HCT116 (cell line): ENCODE measurements at regions not wholly inside any gene's neighbourhood (a gene's known extent, or its start where the extent isn't known, plus 50 kb on each side); places are given as distances from the start of the nearest gene placed in this dataset.

Source experiments
- ATAC-seq: fragments of 200-7000 bp; cut with Tn5 transposase; 2 replicates; pipeline ENCODE4 v1.9.1; 2020; ENCODE audit warnings: mild to moderate bottlenecking, moderate library complexity
- BruUV-seq: library from RNA; stranded (reverse); fragments of 400-500 nt; replicated peaks from 2 replicates; lab custom pipeline; 2021; lab: Mats Ljungman, UMichigan
- CTCF ChIA-PET: fragments of 300-600 bp; sonication (Branson Sonifier 250); formaldehyde crosslinking; loops from one replicate; lab custom pipeline; 2021; ENCODE audit warnings: antibody characterized with exemption; lab: Charles Lee
- POLR2A ChIA-PET: fragments of 300-600, 350-600 bp; sonication (Branson Sonifier 250); formaldehyde crosslinking; loops from one replicate; lab custom pipeline; 2021; ENCODE audit warnings: antibody characterized with exemption; lab: Charles Lee
- RAD21 ChIA-PET, 2 experiments: fragments of 300-600 bp; sonication (Branson Sonifier 250); formaldehyde crosslinking; loops; one replicate each; lab custom pipeline; 2023; ENCODE audit warnings: low total read pairs in 2 of 2; ENCODE audit not compliant: uncharacterized antibody in 2 of 2, unreplicated experiment in 2 of 2, low non-redundant PET in 1 of 2; lab: Charles Lee
- DNase-seq: peaks from one replicate; pipeline ENCODE4 v3.0.0-alpha.2; 2010; ENCODE audit warnings: low read depth, low spot score
- H2AFZ ChIP-seq: fragments of 200-600 bp; shearing (Covaris generic), sonication (generic); 2 replicates; pipeline ENCODE4 v1.6.1; 2017; ENCODE audit warnings: low read depth, mixed run types, mixed read lengths, antibody characterized with exemption, low read length; ENCODE audit not compliant: poor library complexity, severe bottlenecking
- H3K27ac ChIP-seq: 2 replicates; pipeline ENCODE4 v1.5.1; 2012; ENCODE audit warnings: low read depth, low read length
- H3K27me3 ChIP-seq: fragments of 200-600 bp; sonication (generic); 2 replicates; pipeline ENCODE4 v1.6.1; 2016; ENCODE audit warnings: mixed run types, low read length, mixed read lengths; ENCODE audit not compliant: insufficient read depth
- H3K36me3 ChIP-seq, 2 experiments: fragments of 200-500 bp in 1 of 2; fragments of 200-600 bp in 1 of 2; sonication (Bioruptor generic) in 1 of 2; sonication (generic) in 1 of 2; 2 replicates each; pipeline versions ENCODE4 v1.5.1 to v1.6.1; 2014 to 2016; ENCODE audit warnings: low read length in 2 of 2, inconsistent platforms in 1 of 2, mixed read lengths in 1 of 2, mixed run types in 1 of 2; ENCODE audit not compliant: insufficient read depth in 2 of 2, control insufficient read depth in 1 of 2
- H3K4me1 ChIP-seq, 2 experiments: fragments of 200-600 bp in 1 of 2; sonication (generic) in 1 of 2; 2 replicates each; pipeline versions ENCODE4 v1.5.1 to v1.6.1; 2012 to 2017; ENCODE audit warnings: low read length in 2 of 2, inconsistent platforms in 1 of 2, mild to moderate bottlenecking in 1 of 2, mixed read lengths in 1 of 2, mixed run types in 1 of 2, moderate library complexity in 1 of 2; ENCODE audit not compliant: insufficient read depth in 2 of 2, control insufficient read depth in 1 of 2
- H3K4me2 ChIP-seq: fragments of 200-600 bp; sonication (generic); 2 replicates; pipeline ENCODE4 v1.6.1; 2017; ENCODE audit warnings: mixed run types, low read length, mixed read lengths
- H3K4me3 ChIP-seq, 2 experiments: fragments of 200-600 bp in 1 of 2; sonication (generic) in 1 of 2; replicated peaks in 1 of 2; 2 replicates each; pipeline ENCODE4 v1.5.1; 2011 to 2016; ENCODE audit warnings: low read length in 2 of 2, control low read depth in 1 of 2, low read depth in 1 of 2, mild to moderate bottlenecking in 1 of 2, mixed read lengths in 1 of 2, mixed run types in 1 of 2
- H3K79me2 ChIP-seq: fragments of 200-600 bp; sonication (generic); 2 replicates; pipeline ENCODE4 v1.6.1; 2017; ENCODE audit warnings: mild to moderate bottlenecking, mixed run types, low read length, moderate library complexity, mixed read lengths; ENCODE audit not compliant: insufficient read depth
- H3K9ac ChIP-seq: fragments of 200-600 bp; sonication (generic); 2 replicates; pipeline ENCODE4 v1.6.1; 2016; ENCODE audit warnings: low read length, mixed read lengths
- H3K9me2 ChIP-seq: fragments of 200-600 bp; sonication (generic), shearing (Covaris generic); 2 replicates; pipeline ENCODE4 v1.6.1; 2017; ENCODE audit warnings: mixed run types, mild to moderate bottlenecking, moderate library complexity; ENCODE audit not compliant: insufficient read depth
- H3K9me3 ChIP-seq, 2 experiments: fragments of 200-500 bp in 1 of 2; fragments of 200-600 bp in 1 of 2; sonication (Bioruptor generic) in 1 of 2; sonication (generic) in 1 of 2; 2 replicates each; pipeline ENCODE4 v1.6.1; 2014 to 2017; ENCODE audit warnings: low read length in 2 of 2, mixed read lengths in 2 of 2, inconsistent platforms in 1 of 2, low read depth in 1 of 2, mild to moderate bottlenecking in 1 of 2, mixed run types in 1 of 2, moderate library complexity in 1 of 2; ENCODE audit not compliant: control insufficient read depth in 1 of 2, insufficient read depth in 1 of 2
- H4K20me1 ChIP-seq: fragments of 200-600 bp; sonication (generic), shearing (Covaris generic); 2 replicates; pipeline ENCODE4 v1.6.1; 2017; ENCODE audit warnings: mixed run types, mild to moderate bottlenecking, moderate library complexity; ENCODE audit not compliant: insufficient read depth
- CBX3 ChIP-seq: IDR thresholded peaks from 2 replicates; pipeline ENCODE4 v1.6.1; 2012; ENCODE audit warnings: low read depth
- EZH2 ChIP-seq: fragments of 200-600 bp; sonication (generic); IDR thresholded peaks from 2 replicates; pipeline ENCODE4 v1.6.1; 2017; ENCODE audit warnings: antibody characterized with exemption, mixed run types
- POLR2AphosphoS5 ChIP-seq: IDR thresholded peaks from 2 replicates; pipeline ENCODE4 v1.6.1; 2011; ENCODE audit warnings: mild to moderate bottlenecking, low read depth, low read length, moderate library complexity
- SIN3A ChIP-seq: IDR thresholded peaks from 2 replicates; pipeline ENCODE4 v1.6.1; 2012; ENCODE audit warnings: low read depth
- SRF ChIP-seq: IDR thresholded peaks from 2 replicates; pipeline ENCODE4 v1.6.1; 2012; ENCODE audit warnings: low read depth
- TCF7L2 ChIP-seq: IDR thresholded peaks from 2 replicates; pipeline ENCODE4 v1.7.0; 2011; ENCODE audit warnings: borderline replicate concordance, inconsistent platforms; ENCODE audit not compliant: insufficient read depth, insufficient read length; ENCODE audit errors: extremely low read depth
- YY1 ChIP-seq: IDR thresholded peaks from 2 replicates; pipeline ENCODE4 v1.6.1; 2011; ENCODE audit warnings: low read length, low read depth, moderate library complexity, mild to moderate bottlenecking; ENCODE audit not compliant: insufficient replicate concordance; ENCODE audit errors: extremely low read depth
- intact Hi-C: fragments of 100-400 bp; cut with micrococcal nuclease; formaldehyde crosslinking; loops from 2 replicates; pipeline ENCODE4 v1.10.0; 2022
- TF ChIP-seq, protein P1 (sequence below), 3 experiments: fragments of 200-600 bp in 1 of 3; sonication (generic) in 1 of 3; IDR thresholded peaks in 2 of 3; conservative IDR thresholded peaks in 1 of 3; 2 replicates each; pipeline ENCODE4 v1.5.1; 2012 to 2017; ENCODE audit warnings: low read depth in 2 of 3, low read length in 2 of 3, antibody characterized with exemption in 1 of 3, borderline replicate concordance in 1 of 3, control low read depth in 1 of 3, mild to moderate bottlenecking in 1 of 3, mixed read lengths in 1 of 3, mixed run types in 1 of 3, moderate library complexity in 1 of 3; ENCODE audit not compliant: insufficient read depth in 1 of 3
- TF ChIP-seq, protein P2 (sequence below): IDR thresholded peaks from 2 replicates; pipeline ENCODE4 v1.6.1; 2012
- TF ChIP-seq, protein P3 (sequence below): IDR thresholded peaks from 2 replicates; pipeline ENCODE4 v1.6.1; 2012
- TF ChIP-seq, protein P4 (sequence below): IDR thresholded peaks from 2 replicates; pipeline ENCODE4 v1.6.1; 2012; ENCODE audit warnings: low read depth

DNA sequence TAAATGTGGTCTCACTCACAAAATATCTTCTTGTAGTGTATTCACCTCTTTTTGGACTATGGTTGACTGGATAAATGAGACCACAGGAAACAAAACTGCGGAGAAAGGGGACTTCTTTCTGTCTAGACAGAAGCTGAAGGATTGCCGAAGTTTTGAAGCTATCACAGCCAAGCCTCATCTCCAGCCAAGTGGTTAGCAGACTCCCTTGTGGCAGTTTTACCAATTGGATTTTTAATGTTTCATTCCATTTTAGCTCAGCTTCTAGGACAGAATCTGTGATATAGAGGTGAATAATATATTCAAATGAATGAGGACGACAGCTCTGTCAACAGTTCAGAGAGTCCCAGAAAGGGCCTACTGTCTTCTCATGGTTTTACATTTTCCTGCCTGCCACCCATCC, 215.7 kb upstream of the ZNF608 start:
- TF ChIP-seq, protein P1, sequence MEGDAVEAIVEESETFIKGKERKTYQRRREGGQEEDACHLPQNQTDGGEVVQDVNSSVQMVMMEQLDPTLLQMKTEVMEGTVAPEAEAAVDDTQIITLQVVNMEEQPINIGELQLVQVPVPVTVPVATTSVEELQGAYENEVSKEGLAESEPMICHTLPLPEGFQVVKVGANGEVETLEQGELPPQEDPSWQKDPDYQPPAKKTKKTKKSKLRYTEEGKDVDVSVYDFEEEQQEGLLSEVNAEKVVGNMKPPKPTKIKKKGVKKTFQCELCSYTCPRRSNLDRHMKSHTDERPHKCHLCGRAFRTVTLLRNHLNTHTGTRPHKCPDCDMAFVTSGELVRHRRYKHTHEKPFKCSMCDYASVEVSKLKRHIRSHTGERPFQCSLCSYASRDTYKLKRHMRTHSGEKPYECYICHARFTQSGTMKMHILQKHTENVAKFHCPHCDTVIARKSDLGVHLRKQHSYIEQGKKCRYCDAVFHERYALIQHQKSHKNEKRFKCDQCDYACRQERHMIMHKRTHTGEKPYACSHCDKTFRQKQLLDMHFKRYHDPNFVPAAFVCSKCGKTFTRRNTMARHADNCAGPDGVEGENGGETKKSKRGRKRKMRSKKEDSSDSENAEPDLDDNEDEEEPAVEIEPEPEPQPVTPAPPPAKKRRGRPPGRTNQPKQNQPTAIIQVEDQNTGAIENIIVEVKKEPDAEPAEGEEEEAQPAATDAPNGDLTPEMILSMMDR (IDR thresholded peaks at IDR 0.05 in 2 of 3, conservative IDR thresholded peaks at IDR 0.05 in 1 of 3; ENCODE audit: borderline replicate concordance in 1 of 3, insufficient read depth in 1 of 3, low read depth in 2 of 3, low read length in 2 of 3) = no peak
- no peak for TF ChIP-seq POLR2AphosphoS5
- TF ChIP-seq TCF7L2 = no peak
- no peak for TF ChIP-seq SRF
- TF ChIP-seq EZH2 = no peak
- no peak for TF ChIP-seq SIN3A
- TF ChIP-seq CBX3 = no peak
- TF ChIP-seq, protein P2, sequence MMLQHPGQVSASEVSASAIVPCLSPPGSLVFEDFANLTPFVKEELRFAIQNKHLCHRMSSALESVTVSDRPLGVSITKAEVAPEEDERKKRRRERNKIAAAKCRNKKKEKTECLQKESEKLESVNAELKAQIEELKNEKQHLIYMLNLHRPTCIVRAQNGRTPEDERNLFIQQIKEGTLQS = no peak
- TF ChIP-seq YY1 = no peak
- TF ChIP-seq, protein P3, sequence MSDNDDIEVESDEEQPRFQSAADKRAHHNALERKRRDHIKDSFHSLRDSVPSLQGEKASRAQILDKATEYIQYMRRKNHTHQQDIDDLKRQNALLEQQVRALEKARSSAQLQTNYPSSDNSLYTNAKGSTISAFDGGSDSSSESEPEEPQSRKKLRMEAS = no peak
- TF ChIP-seq, protein P4, sequence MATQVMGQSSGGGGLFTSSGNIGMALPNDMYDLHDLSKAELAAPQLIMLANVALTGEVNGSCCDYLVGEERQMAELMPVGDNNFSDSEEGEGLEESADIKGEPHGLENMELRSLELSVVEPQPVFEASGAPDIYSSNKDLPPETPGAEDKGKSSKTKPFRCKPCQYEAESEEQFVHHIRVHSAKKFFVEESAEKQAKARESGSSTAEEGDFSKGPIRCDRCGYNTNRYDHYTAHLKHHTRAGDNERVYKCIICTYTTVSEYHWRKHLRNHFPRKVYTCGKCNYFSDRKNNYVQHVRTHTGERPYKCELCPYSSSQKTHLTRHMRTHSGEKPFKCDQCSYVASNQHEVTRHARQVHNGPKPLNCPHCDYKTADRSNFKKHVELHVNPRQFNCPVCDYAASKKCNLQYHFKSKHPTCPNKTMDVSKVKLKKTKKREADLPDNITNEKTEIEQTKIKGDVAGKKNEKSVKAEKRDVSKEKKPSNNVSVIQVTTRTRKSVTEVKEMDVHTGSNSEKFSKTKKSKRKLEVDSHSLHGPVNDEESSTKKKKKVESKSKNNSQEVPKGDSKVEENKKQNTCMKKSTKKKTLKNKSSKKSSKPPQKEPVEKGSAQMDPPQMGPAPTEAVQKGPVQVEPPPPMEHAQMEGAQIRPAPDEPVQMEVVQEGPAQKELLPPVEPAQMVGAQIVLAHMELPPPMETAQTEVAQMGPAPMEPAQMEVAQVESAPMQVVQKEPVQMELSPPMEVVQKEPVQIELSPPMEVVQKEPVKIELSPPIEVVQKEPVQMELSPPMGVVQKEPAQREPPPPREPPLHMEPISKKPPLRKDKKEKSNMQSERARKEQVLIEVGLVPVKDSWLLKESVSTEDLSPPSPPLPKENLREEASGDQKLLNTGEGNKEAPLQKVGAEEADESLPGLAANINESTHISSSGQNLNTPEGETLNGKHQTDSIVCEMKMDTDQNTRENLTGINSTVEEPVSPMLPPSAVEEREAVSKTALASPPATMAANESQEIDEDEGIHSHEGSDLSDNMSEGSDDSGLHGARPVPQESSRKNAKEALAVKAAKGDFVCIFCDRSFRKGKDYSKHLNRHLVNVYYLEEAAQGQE = no peak
- Histone ChIP-seq H4K20me1 (no peaks in the 10 kb centered on the region), H3K4me2 (no peak overlapping the region), H3K36me3 (no peaks in the 10 kb centered on the region), H3K9me2 (no peaks in the 10 kb centered on the region), H3K4me1 (peaks cover 0 to 2% of the 10 kb centered on the region in 2 experiments; a peak in 1 of 4 replicates), H3K9me3 (no peaks in the 10 kb centered on the region), H3K27me3 (no peaks in the 10 kb centered on the region), H3K4me3 (no peak overlapping the region), H3K79me2 (no peaks in the 10 kb centered on the region), H3K9ac (no peak overlapping the region), H3K27ac (no peak overlapping the region), H2AFZ (no peak overlapping the region)
- no TSS peak for BruUV-seq
- ATAC-seq (no peak), DNase-seq (no peak)
- ChIA-PET CTCF (no interaction called here), POLR2A (no interaction called here), RAD21 (no interaction called here)
- intact Hi-C loops = no loop called here
